Stimulated activated CD4-positive, alpha-beta T cell treated with anti-CD3 and anti-CD28 coated beads, Interleukin-4, amount 100 ng/mL, for 48 hours (primary cell): ENCODE measurements at regions not wholly inside any gene's neighbourhood (a gene's known extent, or its start where the extent isn't known, plus 50 kb on each side); places are given as distances from the start of the nearest gene placed in this dataset.

ENCODE experiments used
- DNase-seq, 2 donors: peaks; one replicate each; pipeline ENCODE4 v3.0.0-alpha.2; 2020; ENCODE audit warnings: low read depth in 2 of 2

DNA sequence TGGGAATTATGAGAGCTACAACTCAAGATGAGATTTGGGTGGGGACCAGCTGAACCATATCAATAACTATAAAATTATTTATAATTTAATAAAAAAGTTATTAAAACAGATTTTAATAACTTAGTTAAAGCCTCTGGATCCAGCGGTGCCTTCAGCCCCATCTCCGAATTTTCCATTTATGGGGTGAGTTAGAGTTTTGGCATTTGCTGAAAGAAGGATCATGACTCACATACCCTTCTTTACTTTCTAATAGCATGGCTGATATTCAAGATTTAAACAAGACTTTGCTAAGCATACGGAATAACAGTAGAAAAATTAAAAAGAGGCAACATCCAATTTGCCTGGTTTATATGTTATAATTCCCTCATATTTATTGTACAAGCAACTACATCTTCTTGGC, 94.5 kb downstream of the RDH14 start:
- DNase-seq = no peak

DNA sequence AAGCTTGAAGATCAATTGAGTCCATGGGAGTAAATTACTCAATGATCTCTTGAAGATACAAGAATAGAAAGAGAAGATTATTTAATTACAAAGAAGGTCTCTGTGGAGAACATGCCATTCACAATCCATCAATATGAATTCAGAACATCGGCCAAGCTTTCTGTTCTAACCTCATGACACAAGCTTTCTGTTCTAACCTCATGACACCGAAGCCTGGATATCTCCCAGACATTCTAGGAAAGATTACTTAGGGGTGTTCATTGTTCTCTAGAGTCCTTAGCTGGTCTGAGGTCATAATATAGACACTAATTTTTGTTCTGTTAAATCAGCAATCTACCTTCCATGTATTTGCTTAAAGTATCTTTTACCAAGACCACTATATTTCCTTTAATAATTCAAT, 95.5 kb downstream of the RDH14 start:
- no peak for DNase-seq

DNA sequence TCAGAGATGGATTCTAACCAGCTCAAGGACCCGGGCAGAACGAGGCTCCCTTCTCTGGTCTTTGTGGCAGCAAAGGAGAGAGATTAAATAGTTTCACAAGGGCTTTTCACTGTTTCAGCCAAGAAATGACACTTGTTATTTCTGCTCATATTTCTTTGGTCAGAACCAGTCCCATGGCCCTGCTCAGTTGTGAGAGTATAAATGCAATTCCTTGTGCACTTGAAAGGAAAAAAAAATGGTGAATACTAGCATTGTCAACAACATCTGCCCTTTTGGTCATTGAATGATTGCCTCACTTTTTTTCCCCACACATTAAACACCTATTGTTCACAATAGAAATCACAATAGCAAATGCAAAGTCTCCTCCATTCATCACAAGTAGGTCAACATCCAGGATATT, 104.4 kb downstream of the RDH14 start:
- no peak for DNase-seq

DNA sequence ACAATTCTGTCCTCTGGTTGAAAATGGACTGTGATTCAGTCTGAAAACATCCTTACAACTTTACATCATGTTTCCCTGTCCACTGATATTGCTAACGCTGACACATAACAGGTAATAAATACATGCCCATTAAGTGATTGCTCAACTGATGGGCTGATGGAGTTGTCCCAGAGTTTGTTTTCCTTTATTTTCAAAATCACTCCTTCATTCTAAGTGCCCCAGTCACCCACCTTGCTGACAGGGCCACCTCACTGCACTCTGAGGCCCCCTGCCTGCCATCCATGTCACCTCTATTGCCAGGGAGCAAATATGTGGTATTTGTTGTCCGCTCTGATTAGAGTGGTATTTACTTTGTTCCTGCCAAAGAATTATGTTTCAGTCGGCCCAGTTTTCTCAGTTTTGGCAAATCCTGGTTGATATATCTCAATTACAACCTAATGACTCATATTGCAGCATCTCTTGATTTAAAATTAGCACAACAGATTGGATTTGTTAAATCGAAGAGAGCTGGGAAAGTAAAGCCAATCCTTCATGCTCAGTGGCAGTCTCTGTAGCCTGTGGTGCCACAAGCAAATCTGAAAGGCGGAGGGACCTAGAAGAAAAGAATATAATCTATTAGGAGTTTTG, 105.1 kb downstream of the RDH14 start:
- DNase-seq = no peak

DNA sequence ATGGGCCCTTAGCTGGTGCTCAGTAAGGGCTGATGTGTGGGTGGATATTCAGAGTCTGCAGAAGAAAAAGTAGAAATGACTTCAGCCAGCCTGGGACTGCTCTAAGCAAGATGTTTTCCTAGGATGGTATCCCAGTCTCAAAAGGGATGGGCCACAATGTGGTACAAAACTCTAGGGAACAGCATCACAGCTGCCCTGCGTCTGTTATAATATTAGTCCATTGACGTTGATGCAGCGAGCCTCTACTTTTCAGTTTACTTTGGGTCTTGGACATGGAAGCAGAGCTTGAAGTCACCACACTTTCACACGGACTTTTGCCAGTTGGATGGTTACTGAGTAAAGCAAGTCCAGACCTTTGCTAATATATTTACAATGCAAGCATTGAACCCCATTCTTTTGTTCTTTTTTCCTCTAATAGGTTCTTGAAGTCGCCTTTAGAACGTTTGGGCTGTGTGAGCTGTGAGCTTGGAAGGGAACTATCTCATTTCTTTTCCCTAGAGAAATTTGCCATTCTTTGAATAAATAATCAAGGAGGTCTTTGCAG, 105.7 kb downstream of the RDH14 start:
- DNase-seq = no peak

DNA sequence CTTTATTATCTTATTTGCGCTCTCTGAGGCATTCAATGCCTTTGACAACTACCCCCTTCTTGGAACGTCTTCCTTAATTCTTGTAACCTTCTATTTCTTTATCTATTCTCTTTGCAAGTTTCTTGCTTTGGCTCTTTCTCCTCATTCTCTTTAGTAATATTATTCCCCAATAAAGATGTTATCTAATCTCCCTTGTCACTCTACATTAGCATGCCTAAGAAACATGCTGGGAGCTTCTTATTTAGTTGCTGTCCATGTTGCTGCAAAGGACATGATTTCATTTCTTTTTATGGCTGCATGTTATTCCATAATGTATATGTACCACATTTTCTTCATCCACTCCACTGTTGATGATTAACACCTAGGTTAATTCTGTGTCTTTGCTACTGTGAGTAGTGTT, 113.7 kb downstream of the RDH14 start:
- no peak for DNase-seq

DNA sequence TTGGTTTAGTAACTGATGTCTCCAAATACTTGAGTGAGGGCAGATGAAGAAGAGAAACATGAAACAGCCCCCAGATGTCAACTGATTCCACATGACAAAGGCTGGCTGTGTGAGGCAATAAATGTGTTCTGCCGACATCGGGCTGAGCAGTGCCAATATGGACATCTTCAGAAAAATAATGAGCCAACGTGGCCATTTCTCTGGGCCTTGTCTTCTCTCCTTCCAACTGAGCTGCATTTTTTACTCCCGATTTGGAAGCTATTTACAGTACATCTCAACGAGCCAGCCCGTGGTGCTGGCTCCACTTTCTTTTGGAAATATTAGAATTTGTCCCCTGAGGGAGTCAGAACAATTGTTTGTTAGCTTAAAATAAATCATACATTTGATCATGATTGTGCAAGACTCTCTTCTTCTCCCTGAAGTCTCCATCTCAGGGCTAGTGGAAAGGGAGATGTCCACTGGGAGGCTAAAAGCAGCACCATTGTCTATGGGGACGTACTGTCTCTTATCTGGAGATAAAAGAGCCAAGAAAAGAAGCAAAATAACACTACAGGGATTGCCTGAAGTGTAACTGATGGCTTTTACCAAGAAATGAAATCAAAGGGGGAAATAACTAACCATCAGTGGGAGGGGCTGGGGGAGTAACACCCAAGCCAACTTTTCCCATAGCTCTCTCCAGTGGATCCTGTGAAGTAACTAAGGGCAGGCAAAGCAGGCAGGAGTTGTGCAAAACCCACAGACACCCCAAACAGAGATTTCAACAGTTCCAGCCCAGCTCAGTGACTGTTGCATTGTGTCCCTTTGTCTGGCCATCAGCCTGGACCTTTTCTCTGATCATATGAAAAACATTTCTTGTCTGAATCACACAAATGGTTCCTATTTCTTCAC, 114.8 kb downstream of the RDH14 start:
- DNase-seq = no peak

DNA sequence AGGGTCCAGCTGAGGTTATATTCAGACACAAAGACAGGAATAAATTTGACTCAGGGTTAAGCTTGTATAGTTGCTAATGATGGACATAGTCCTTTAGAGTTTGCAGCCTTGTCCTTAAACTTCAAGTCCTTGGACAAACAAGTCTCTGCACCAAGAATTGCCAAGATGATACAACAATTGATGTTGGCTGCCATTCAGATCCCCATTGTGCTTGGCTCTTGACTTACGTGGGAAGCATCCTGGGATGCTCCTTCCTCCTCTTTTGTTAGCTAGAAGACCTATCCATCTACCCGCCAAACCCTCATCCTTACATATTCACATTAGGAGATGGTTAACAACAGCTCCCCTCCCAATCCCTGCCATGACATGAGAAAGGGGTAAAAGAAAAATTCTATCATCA, 115.6 kb downstream of the RDH14 start:
- DNase-seq = no peak

DNA sequence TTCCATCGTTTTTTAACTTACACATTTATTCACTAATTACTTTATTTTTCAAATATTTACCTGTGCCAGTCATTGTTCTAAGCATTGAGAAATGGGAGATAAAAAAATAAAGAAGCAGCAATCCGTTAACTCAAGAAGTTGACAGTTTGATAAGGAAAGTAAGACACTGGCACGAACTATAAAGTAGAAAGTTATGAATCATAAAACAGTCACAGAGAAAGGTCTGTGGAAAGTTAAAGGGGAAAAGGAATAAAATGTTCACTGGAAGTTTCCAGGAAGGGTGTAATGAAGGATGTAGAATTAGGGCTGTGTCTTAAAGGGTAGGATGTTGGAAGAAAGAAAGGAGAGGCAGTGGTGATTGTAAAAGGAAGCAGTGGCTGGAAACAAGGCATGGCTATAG, 118.9 kb downstream of the RDH14 start:
- no peak for DNase-seq

DNA sequence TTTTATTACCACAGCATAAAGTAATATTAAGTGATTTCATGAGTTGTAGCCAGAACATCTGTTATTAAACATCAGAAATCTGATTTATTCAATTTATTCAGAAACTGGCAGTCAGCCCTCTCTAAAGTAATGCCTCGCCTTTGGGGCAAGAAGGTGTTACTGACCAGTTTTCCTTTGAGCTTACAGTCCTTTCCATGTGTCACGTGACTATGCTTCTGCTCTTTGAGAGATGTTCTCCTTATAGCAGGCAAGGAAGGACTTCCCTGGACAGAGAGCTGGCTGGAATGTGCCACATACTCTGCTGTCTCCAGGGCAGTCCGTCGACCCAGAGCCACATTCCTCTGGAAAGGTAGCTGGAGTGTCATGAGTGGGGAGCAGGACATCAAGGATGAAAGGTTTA, 119.7 kb downstream of the RDH14 start:
- no peak for DNase-seq

DNA sequence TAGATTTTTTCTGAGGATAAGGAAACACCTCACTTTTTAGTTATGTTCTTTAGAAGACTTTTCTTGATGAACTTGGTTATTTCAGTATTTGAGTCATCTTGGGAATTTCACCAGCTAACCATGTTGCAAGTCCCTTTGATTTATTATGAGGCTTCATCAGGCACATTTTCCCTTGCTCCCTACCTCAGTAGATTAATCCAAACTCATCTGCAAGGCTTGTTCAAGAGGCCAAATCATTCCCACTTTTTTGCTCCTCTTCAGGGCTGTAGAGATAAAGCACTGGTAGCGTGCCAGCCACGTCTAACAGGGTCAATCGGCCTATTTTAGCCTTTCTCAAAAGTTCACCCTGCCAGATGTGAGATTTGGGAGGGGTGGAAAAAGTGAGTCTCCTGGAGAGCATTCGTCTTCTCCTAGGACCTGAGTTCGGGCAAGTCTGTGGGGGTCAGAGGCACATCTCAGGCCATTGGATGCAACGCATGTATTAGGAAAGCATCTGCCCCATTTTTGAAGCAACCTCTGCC, 120.3 kb downstream of the RDH14 start:
- DNase-seq = no peak

DNA sequence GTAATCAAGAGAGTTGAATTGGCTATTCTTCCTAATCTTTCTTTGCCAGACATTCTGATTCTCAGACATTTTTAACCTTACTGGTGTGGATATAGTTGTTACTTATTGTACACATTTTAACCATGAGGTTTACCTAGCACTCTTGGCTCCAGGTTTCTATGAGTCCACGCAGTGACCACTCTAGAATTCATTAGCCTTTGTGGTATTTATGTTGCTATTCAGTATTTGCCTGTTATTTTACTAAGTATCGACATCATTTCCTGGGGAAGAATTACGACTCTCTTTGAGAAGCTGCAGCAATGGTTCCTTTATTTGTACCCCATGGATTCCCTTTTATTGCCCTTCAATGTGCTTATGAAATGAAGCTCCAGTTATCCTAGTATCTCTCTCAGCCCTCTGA, 120.7 kb downstream of the RDH14 start:
- no peak for DNase-seq

DNA sequence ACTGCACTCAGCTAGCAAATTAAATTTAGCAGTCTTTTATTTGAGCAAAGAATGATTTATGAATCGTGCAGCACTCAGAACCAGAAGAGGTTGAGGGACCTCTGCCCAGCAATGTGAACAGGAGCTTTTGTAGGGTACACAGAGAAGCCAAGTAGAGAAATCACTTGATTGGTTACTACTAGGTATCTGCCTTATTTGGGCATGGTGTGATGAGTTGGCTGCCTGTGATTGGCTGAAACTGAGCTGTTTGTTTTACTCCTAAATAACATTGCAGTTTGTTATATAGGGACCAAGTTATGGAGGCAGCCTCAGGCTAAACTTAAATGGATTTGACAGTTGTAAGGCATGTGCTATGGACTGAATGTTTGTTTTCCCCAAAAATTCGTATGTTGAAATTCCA, 122.5 kb downstream of the RDH14 start:
- no peak for DNase-seq

DNA sequence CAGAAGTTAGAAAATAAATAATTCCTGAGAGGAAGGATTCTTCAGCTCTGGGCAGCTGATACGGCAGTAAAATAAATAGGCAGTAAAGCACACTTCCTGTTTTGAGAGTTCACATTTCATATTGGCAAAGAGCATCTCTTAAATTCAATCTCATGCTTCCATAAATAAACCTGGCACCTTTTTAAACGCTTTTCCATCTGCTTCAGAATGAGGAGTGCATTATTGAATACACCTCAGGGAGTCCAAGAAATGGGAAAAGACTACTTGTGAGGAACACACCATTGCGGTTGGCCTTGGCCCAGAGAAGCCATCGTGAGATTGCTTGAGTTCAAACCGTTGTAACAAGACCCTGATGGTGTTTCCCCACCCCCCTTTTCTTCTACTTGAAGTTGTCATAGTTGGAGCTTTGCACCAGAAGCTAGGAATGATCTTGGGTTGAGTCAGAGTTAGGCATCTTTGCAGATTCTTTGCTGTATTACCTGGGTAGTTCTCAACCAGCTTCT, 123.9 kb downstream of the RDH14 start:
- no peak for DNase-seq

DNA sequence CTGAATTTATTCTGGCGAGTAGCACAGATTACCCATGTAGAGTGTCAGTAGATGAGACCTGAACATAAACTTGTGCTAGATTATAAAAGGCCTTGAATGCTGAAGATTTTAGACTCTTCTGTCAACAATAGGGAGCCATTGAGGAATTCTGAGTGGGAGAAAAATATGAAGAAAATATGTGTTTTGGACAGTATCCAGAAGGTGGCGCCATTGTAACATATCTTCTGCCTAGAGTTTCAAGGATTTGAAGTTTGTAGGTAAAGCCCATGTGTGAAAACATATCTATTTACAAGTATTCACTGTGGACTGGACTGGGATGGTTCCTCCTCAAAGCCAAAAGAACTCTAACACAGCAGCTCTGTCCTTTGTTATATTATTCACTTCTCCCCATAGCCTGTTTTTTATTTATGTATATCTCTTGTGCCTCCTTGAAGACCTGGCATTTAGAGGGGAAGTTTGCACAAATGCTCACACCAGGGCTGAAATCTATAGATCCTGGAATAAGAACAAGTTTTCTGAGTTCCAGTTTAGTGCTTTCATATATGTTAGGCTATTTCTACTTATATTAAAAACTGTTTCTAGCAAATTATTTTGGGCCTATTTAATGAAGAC, 124.9 kb downstream of the RDH14 start:
- DNase-seq = no peak

DNA sequence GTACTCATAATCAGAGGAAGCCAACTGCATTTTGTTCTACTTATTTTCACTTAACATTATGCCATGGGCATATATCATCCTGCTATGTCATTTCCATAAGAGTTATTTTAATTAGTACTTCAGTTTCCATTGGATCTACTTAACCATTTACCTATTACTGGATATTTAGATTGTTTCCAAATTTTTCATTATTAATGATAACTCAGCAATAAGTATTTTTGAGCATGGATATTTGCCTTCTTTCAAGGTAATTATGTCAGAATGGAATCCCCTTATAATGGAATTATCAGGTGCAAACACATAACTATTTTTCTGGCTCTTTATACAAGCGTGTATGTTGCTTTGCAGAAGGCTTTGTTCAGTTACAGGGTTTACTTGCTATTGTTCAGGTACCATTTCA, 126.6 kb downstream of the RDH14 start:
- no peak for DNase-seq

DNA sequence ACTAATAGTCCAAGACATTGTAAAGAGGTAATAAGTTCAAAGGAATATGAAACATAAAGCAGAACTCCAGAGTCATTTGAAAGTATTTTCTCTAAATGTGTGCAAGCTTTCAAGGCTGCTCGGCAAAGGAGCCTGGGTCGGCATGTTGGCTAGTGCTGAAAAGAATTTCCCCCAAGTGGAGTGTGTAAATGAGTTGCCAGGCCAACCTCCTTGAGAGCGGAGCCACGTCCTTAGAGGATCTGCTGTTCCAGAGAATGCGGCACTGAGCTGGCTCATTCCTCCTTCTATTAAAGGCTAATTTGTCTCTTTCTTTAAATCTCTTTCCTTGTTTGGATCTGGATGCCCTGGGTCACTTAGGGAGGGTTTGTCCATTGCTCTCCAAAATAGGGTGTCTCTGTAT, 127.5 kb downstream of the RDH14 start:
- DNase-seq = no peak

DNA sequence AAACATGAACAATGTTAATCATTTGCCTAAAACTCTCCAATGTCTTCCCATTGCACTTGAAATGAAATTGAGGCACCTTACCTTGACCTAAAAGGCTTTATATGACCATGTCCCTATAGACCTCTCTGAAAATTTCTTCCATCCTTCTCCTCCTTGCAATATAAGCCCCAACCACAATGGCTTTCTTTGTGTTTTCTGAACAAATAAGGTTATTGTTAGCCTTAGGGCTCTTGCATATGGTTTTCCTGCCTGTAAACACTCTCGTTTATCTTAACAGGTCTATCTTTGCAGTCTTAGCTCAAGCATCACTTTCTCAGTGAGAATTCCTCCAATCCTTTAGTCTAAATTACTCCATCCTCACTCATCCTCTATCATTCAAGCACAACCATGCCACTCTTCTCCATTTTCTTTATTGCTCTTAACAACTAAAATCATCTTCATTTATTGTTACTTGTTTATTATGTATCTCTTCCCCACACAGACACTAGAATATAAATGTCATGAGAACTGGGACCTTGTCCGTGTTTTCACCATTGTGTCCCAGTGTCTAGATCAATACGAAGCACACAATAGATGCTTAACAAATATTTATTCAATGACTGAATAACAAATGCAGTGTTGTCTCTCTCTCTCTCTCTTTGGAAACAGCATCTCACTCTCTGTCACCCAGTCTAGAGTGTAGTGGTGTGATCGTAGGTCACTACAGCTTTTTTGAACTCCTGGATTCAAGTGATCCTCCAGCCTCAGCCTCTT, 129.3 kb downstream of the RDH14 start:
- no peak for DNase-seq

DNA sequence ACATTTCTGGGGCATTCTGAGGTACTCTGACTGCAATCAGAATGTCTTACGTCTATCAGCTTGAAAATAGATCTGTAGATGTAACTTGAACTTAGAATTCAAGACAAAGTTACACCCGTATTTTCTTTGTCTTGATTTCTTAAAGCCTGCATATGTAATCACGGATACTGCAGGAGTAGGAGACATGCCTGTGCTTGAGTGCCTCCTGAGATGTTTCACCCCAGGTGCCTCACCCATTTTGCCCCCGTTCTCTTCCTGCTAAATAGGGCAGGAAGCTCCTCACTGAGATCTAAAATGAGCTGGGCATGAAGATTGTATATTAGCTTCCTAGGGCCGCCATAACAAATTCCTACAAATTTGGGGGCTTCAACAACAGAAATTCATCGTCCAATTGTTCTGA, 131.9 kb downstream of the RDH14 start:
- no peak for DNase-seq

DNA sequence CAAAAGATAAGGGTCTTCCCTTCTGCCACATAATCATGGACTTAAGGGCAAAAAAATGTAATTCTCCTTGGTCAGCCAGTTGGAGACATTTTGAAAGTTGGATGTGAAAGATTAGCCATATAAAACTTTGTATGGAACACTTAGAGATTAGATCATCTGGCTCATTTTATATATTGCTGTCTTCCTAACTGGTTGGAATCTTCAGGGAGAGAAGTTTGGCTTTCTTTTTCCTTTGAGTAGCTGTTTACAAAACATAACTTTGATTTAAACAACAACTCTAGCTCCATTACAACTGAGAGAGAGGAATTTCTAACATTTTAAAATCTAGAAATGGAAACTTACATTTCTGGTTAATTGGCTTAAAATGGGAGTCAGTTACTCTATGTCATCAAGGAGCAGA, 132.7 kb downstream of the RDH14 start:
- no peak for DNase-seq

DNA sequence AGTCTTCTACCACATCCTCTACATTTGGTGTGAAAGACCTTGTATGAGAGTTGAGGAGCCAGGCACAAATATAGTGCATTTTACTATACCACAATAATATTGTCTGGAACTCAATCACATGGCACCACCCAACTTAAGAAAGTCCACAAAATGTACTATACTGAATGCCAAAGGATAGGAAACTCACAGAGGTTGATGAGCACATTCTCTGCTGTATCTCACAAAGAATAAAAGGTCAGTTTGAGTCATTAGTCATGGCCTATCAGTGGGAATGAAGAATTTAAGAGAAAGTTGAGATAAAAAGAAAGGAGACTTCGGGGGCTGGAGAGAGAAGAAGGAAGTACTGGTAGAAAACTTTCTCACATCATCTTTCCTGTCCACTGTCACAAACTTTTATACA, 134.3 kb downstream of the RDH14 start:
- DNase-seq = no peak
